ENCODE measurements at regions not wholly inside any gene's neighbourhood (a gene's known extent, or its start where the extent isn't known, plus 50 kb on each side); places are given as distances from the start of the nearest gene placed in this dataset.

GRCh38 chr2:22850310-22850709 is 534.7 kb upstream of the KLHL29 start:
- no peaks in the 10 kb centered on the region for H3K4me1 ChIP-seq
- no peak overlapping the region for H3K27ac ChIP-seq
- H3K4me2 ChIP-seq, result no peak overlapping the region
- no peaks in the 10 kb centered on the region for H3K36me3 ChIP-seq
- no peak overlapping the region for H3K4me3 ChIP-seq
- H3K27me3 ChIP-seq, result no peaks in the 10 kb centered on the region
- peaks cover 0 to 7% (median 0%) of the 10 kb centered on the region in 11 experiments; a peak in 4 of 22 replicates for H3K9me3 ChIP-seq (replicated peaks in 1 of 11)
- no peak overlapping the region for H3K9ac ChIP-seq
- TF ChIP-seq Cebpa-rat (IDR thresholded peaks at IDR 0.05), result no peak
- no peaks in the 10 kb centered on the region for H4K20me1 ChIP-seq

DNA sequence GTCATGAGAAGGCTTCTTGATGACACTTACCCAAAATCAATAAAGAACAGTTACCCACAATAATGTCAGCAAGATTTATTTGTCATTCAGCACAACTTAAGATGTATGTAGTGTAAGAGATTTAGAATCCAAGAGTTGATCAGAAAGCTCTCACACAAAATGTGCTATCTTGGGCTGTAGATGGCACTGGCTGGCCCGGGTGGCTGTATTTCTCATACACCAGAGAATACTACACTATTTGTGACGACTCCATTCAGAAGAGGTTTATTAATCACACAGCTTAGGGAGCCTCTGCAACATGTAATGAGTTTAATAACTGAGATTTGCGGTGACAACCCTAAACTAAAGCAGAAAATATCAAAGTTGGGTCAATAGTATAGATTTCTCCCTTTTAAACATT is 530.4 kb upstream of the KLHL29 start:
- peaks cover 0 to 12% (median 0%) of the 10 kb centered on the region in 11 experiments; a peak in 6 of 22 replicates for H3K9me3 ChIP-seq (replicated peaks in 1 of 11)
- no peak for TF ChIP-seq Cebpa-rat (IDR thresholded peaks at IDR 0.05)
- H3K4me2 ChIP-seq, result no peak overlapping the region
- no peak overlapping the region for H3K27ac ChIP-seq
- H3K36me3 ChIP-seq, result no peaks in the 10 kb centered on the region
- H3K9ac ChIP-seq, result no peak overlapping the region
- H4K20me1 ChIP-seq, result no peaks in the 10 kb centered on the region
- H3K4me1 ChIP-seq, result no peaks in the 10 kb centered on the region
- no peak overlapping the region for H3K4me3 ChIP-seq
- H3K27me3 ChIP-seq, result no peaks in the 10 kb centered on the region

- Histone ChIP-seq H3K9me3 (replicated peaks in 1 of 11) (peaks cover 0 to 12% (median under 1%) of the 10 kb centered on the region in 11 experiments; a peak in 8 of 22 replicates), H3K9ac (no peak overlapping the region), H3K4me3 (no peak overlapping the region), H3K4me2 (no peak overlapping the region), H4K20me1 (no peaks in the 10 kb centered on the region), H3K36me3 (no peaks in the 10 kb centered on the region), H3K27me3 (no peaks in the 10 kb centered on the region), H3K27ac (no peak overlapping the region), H3K4me1 (no peaks in the 10 kb centered on the region)
- no peak for TF ChIP-seq Cebpa-rat (IDR thresholded peaks at IDR 0.05)
These were observed 529.9 kb upstream of the KLHL29 start for GRCh38 chr2:22855081-22855480.

- H3K4me3 ChIP-seq, result no peak overlapping the region
- H3K27ac ChIP-seq, result no peak overlapping the region
- TF ChIP-seq Cebpa-rat (IDR thresholded peaks at IDR 0.05), result no peak
- H3K4me2 ChIP-seq, result no peak overlapping the region
- H3K36me3 ChIP-seq, result no peaks in the 10 kb centered on the region
- no peak overlapping the region for H3K9ac ChIP-seq
- no peaks in the 10 kb centered on the region for H3K27me3 ChIP-seq
- H3K9me3 ChIP-seq (replicated peaks in 1 of 11), result peaks cover 0 to 17% (median 7%) of the 10 kb centered on the region in 11 experiments; a peak in 15 of 22 replicates
- no peaks in the 10 kb centered on the region for H3K4me1 ChIP-seq
- no peaks in the 10 kb centered on the region for H4K20me1 ChIP-seq
These were observed 529.2 kb upstream of the KLHL29 start for GRCh38 chr2:22855761-22856184.

- Histone ChIP-seq H3K4me3 (no peak overlapping the region), H4K20me1 (no peaks in the 10 kb centered on the region), H3K9ac (no peak overlapping the region), H3K36me3 (no peaks in the 10 kb centered on the region), H3K4me2 (no peak overlapping the region), H3K27me3 (no peaks in the 10 kb centered on the region), H3K9me3 (replicated peaks in 1 of 11) (no peaks in the 10 kb centered on the region), H3K27ac (no peak overlapping the region), H3K4me1 (no peaks in the 10 kb centered on the region)
- no peak for TF ChIP-seq Cebpa-rat (IDR thresholded peaks at IDR 0.05)
These were observed 517.0 kb upstream of the KLHL29 start for GRCh38 chr2:22867973-22868372.

GRCh38 chr2:22878121-22878520 is 506.9 kb upstream of the KLHL29 start:
- H3K4me2 ChIP-seq, result no peak overlapping the region
- no peak for TF ChIP-seq Cebpa-rat (IDR thresholded peaks at IDR 0.05)
- no peak overlapping the region for H3K9ac ChIP-seq
- H3K36me3 ChIP-seq, result no peaks in the 10 kb centered on the region
- no peak overlapping the region for H3K4me3 ChIP-seq
- peaks cover 0 to 7% (median 0%) of the 10 kb centered on the region in 10 experiments; a peak in 3 of 20 replicates for H3K4me1 ChIP-seq
- H3K9me3 ChIP-seq (replicated peaks in 1 of 11), result peaks cover 0 to 16% (median 10%) of the 10 kb centered on the region in 11 experiments; a peak in 17 of 22 replicates
- no peaks in the 10 kb centered on the region for H3K27me3 ChIP-seq
- H3K27ac ChIP-seq, result no peak overlapping the region
- no peaks in the 10 kb centered on the region for H4K20me1 ChIP-seq

DNA sequence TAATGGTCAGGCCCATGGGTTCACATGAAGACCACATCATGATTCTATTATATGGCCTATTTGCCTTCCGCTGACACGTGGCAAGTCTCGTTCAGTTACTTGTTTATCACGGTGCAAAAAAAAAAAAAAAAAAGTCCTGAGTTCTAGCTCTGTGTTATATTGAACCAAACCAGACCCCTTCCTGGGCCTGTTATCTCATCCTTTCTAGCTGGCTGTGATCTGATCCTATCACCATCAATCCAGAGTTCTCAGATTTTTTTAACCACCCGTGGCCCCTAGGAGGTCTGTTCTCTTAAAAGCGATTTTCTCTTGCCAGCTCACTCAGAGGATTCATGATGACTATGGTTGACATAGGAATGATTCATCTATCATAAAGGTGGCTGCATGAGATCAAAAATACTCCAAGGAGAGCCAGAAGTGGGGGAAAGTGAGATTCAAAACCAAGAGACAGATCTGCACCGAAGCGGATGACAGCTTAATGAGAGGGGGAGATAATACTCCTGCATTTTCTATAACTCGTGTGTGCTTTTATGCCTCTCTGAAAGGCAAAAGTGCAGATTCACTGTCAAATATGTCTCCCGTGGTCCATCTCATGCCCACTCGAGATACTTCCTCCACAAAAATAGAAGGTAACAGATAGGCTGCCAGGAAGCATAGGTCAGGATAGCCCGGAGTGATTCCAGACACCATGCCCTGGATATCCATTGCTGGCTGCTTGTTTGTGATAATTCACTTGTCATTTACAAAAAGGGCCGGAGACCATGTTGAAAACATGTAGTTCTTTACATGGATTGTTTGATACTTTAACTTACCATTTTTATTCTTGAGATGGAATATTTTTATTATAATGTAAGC is 505.7 kb upstream of the KLHL29 start:
- Histone ChIP-seq H3K27ac (no peak overlapping the region), H3K4me1 (peaks cover 2 to 17% (median 5%) of the 10 kb centered on the region in 10 experiments; a peak in 17 of 20 replicates), H4K20me1 (no peaks in the 10 kb centered on the region), H3K9ac (no peak overlapping the region), H3K36me3 (no peaks in the 10 kb centered on the region), H3K4me3 (no peak overlapping the region), H3K9me3 (replicated peaks in 1 of 11) (peaks cover 0 to 20% (median 10%) of the 10 kb centered on the region in 11 experiments; a peak in 17 of 22 replicates), H3K27me3 (no peaks in the 10 kb centered on the region), H3K4me2 (no peak overlapping the region)
- TF ChIP-seq Cebpa-rat (IDR thresholded peaks at IDR 0.05), result no peak

DNA sequence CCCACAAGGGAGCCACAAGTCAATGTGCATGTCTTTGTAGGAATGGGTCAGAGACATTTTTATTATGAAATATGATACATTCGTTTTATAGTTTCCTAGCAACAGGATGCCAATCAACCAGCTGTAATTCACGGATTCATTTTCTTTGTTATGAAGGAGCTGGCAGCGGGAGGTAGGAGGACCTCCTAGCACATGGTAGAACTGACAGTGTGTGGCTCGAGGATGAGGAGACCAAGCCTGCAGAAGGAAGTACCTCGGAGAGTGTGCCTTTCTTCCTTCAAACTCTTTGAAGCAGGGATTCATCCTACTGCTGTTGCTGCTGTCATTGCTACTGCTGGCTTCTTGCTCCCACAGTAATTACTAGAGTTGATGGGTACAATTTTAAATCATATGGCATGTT is 504.8 kb upstream of the KLHL29 start:
- Histone ChIP-seq H3K9me3 (replicated peaks in 1 of 11) (peaks cover 0 to 18% (median 10%) of the 10 kb centered on the region in 11 experiments; a peak in 17 of 22 replicates), H3K27ac (no peak overlapping the region), H3K36me3 (no peaks in the 10 kb centered on the region), H3K9ac (no peak overlapping the region), H3K4me3 (no peak overlapping the region), H3K4me1 (peaks cover 11 to 27% (median 15%) of the 10 kb centered on the region in 10 experiments; a peak in 19 of 20 replicates), H3K27me3 (no peaks in the 10 kb centered on the region), H3K4me2 (no peak overlapping the region), H4K20me1 (no peaks in the 10 kb centered on the region)
- TF ChIP-seq Cebpa-rat (IDR thresholded peaks at IDR 0.05), result no peak

DNA sequence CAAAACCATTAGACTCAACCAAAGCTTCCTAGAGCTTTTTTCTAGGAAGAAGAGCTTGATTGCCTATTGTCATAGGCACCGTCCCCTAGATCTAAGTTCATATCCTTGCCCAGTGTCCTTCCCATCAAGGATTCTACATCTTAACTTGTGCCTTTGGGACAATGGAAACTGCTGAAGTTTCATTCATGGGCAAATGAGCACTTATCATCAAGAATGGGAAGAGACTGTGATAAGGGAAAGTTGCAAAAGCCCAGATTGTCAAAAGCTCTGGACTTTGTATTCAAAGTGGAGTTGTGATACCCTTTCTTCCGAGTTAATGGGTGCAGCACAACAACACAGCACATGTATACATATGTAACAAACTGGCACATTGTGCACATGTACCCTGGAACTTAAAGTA is 503.0 kb upstream of the KLHL29 start:
- H3K4me2 ChIP-seq, result no peak overlapping the region
- peaks cover 0 to 7% (median 0%) of the 10 kb centered on the region in 11 experiments; a peak in 1 of 22 replicates for H3K9me3 ChIP-seq (replicated peaks in 1 of 11)
- H3K27me3 ChIP-seq, result 0 out of 22 replicates have a peak, but pooled peaks cover 0 to 3% (median 0%) of the 10 kb centered on the region in 11 experiments
- no peak overlapping the region for H3K4me3 ChIP-seq
- H3K27ac ChIP-seq, result no peak overlapping the region
- no peaks in the 10 kb centered on the region for H3K36me3 ChIP-seq
- TF ChIP-seq Cebpa-rat (IDR thresholded peaks at IDR 0.05), result no peak
- H3K9ac ChIP-seq, result no peak overlapping the region
- no peaks in the 10 kb centered on the region for H4K20me1 ChIP-seq
- peaks cover 11 to 39% (median 21%) of the 10 kb centered on the region in 10 experiments; a peak in 19 of 20 replicates for H3K4me1 ChIP-seq
